ENCODE measurements at regions not wholly inside any gene's neighbourhood (a gene's known extent, or its start where the extent isn't known, plus 50 kb on each side); places are given as distances from the start of the nearest gene placed in this dataset.

DNA sequence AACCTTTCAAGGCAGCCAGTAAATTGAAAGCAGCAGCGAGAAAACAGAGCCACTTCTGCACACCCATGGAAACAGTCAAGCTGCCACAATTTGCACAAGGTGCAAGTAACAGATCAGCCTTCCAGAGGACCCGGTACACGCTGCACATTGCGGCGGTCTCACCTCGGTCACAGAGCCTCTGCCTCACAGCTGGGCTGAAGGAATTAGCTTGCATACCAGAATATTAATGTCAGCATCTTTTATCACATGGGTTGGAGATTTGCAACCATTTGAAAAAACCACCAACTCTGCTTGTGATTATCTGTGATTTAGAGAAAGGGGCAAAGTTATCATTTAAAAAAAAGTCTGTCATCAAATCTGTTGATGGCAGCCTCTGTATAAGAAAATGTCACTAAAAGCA lies 330.5 kb upstream of the TCF4 start:
- DNase-seq (ENCODE audit: low read depth in 1 of 2, low spot score in 1 of 2), result no peak
- Histone ChIP-seq H3K4me3 (no peak overlapping the region), H3K27ac (no peak overlapping the region), H3K4me2 (no peak overlapping the region), H3K4me1 (no peaks in the 10 kb centered on the region), H3K9me3 (no peaks in the 10 kb centered on the region)
- FAIRE-seq, result no peak
- POLR2A ChIA-PET, result no interaction called here
- no peak for TF ChIP-seq BCL3 (IDR thresholded peaks at IDR 0.05)
- no peak for TF ChIP-seq CHD4 (IDR thresholded peaks at IDR 0.05; ENCODE audit: borderline replicate concordance)
- no peak for TF ChIP-seq KDM5A (IDR thresholded peaks at IDR 0.05)
- no peak for TF ChIP-seq MYC (IDR thresholded peaks at IDR 0.05; ENCODE audit: borderline replicate concordance, low read length)
- no peak for TF ChIP-seq FOSL2 (IDR thresholded peaks at IDR 0.05)
- TF ChIP-seq FOSL2 (CRISPR knock-in tag; IDR thresholded peaks at IDR 0.05), result no peak
- TF ChIP-seq, protein P1, sequence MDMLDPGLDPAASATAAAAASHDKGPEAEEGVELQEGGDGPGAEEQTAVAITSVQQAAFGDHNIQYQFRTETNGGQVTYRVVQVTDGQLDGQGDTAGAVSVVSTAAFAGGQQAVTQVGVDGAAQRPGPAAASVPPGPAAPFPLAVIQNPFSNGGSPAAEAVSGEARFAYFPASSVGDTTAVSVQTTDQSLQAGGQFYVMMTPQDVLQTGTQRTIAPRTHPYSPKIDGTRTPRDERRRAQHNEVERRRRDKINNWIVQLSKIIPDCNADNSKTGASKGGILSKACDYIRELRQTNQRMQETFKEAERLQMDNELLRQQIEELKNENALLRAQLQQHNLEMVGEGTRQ (IDR thresholded peaks at IDR 0.05), result no peak
- TF ChIP-seq CHD2 (IDR thresholded peaks at IDR 0.05; ENCODE audit: low read length, partially characterized antibody), result no peak
- TF ChIP-seq ESRRA (IDR thresholded peaks at IDR 0.05; ENCODE audit: borderline replicate concordance, low read length), result no peak
- TF ChIP-seq HOXB5 (CRISPR knock-in tag; IDR thresholded peaks at IDR 0.05), result no peak
- no peak for TF ChIP-seq RFX5 (IDR thresholded peaks at IDR 0.05)
- TF ChIP-seq TP53 (CRISPR knock-in tag; IDR thresholded peaks at IDR 0.05), result no peak
- TF ChIP-seq REST (IDR thresholded peaks at IDR 0.05), result no peak
- TF ChIP-seq MAFK (IDR thresholded peaks at IDR 0.05; ENCODE audit: partially characterized antibody), result no peak
- no peak for TF ChIP-seq POLR2A (IDR thresholded peaks at IDR 0.05; ENCODE audit: low read length)
- no peak for TF ChIP-seq POLR2AphosphoS2 (conservative IDR thresholded peaks at IDR 0.05; ENCODE audit: low read length)
- no peak for TF ChIP-seq CBX2 (IDR thresholded peaks at IDR 0.05; ENCODE audit: borderline replicate concordance, low read depth)
- no peak for TF ChIP-seq JUNB (IDR thresholded peaks at IDR 0.05)
- TF ChIP-seq FOSB (CRISPR knock-in tag; IDR thresholded peaks at IDR 0.05), result no peak
- WGBS (ENCODE audit: missing lambda C conversion rate), result 44% methylated on average over 6 of the region's 6 CpGs
- CTCF ChIA-PET, result no interaction called here
- ATAC-seq, result no peak

DNA sequence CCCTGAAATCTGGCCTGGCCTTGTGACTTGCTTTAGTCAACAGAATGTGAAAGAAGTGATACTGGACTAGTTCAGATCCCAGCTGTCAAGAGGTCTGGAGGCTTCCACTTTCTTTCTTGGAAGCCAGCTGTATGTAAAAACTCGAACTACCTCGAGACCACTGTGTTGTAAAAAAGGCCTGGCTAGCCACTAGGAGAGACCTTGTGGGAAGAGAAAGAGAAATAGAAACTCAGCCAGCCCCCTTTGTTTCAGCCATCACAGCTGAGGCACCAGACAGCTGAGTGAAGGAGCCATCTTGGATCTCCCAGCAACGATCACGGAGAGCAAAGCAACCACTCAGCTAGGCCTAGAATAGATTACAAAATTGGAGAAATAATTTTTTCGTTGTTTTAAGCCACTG lies 324.9 kb upstream of the TCF4 start:
- ATAC-seq, result no peak
- DNase-seq (ENCODE audit: low read depth in 1 of 2, low spot score in 1 of 2), result no peak

More for the DNA sequence above, 324.9 kb upstream of the TCF4 start:
- Histone ChIP-seq H3K27ac (no peak overlapping the region), H3K4me3 (no peak overlapping the region), H3K9me3 (no peaks in the 10 kb centered on the region), H3K4me2 (no peak overlapping the region), H3K4me1 (no peaks in the 10 kb centered on the region)
- WGBS (ENCODE audit: missing lambda C conversion rate), result 37% methylated on average over 5 of the region's 5 CpGs
- POLR2A ChIA-PET, result no interaction called here
- TF ChIP-seq RFX5 (IDR thresholded peaks at IDR 0.05) (no peak), FOSL2 (IDR thresholded peaks at IDR 0.05) (no peak), FOSL2 (CRISPR knock-in tag; IDR thresholded peaks at IDR 0.05) (no peak), NFE2L2 (conservative IDR thresholded peaks at IDR 0.05; ENCODE audit: low read length) (no peak), NR3C1 (IDR thresholded peaks at IDR 0.05) (no peak), PHF8 (IDR thresholded peaks at IDR 0.05; ENCODE audit: borderline replicate concordance, low read depth) (no peak), EHMT2 (IDR thresholded peaks at IDR 0.05; ENCODE audit: low read depth) (no peak), EHF (CRISPR knock-in tag; IDR thresholded peaks at IDR 0.05) (no peak), HEYL (CRISPR knock-in tag; IDR thresholded peaks at IDR 0.05) (no peak), HES2 (IDR thresholded peaks at IDR 0.05) (no peak)
- TF ChIP-seq, protein P2, sequence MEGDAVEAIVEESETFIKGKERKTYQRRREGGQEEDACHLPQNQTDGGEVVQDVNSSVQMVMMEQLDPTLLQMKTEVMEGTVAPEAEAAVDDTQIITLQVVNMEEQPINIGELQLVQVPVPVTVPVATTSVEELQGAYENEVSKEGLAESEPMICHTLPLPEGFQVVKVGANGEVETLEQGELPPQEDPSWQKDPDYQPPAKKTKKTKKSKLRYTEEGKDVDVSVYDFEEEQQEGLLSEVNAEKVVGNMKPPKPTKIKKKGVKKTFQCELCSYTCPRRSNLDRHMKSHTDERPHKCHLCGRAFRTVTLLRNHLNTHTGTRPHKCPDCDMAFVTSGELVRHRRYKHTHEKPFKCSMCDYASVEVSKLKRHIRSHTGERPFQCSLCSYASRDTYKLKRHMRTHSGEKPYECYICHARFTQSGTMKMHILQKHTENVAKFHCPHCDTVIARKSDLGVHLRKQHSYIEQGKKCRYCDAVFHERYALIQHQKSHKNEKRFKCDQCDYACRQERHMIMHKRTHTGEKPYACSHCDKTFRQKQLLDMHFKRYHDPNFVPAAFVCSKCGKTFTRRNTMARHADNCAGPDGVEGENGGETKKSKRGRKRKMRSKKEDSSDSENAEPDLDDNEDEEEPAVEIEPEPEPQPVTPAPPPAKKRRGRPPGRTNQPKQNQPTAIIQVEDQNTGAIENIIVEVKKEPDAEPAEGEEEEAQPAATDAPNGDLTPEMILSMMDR (IDR thresholded peaks at IDR 0.05), result no peak
- no peak for FAIRE-seq
- CTCF ChIA-PET, result no interaction called here
